GM19452 (cell line): ENCODE measurements at regions not wholly inside any gene's neighbourhood (a gene's known extent, or its start where the extent isn't known, plus 50 kb on each side); places are given as distances from the start of the nearest gene placed in this dataset.
A peak's percentile ranks its signal among the peaks of the same experiment; 100 is the strongest.

ENCODE experiments used
- ATAC-seq: cut with Tn5 transposase; IDR thresholded peaks from one replicate; pipeline ENCODE4 v1.9.1; 2021; ENCODE audit not compliant: unreplicated experiment

DNA sequence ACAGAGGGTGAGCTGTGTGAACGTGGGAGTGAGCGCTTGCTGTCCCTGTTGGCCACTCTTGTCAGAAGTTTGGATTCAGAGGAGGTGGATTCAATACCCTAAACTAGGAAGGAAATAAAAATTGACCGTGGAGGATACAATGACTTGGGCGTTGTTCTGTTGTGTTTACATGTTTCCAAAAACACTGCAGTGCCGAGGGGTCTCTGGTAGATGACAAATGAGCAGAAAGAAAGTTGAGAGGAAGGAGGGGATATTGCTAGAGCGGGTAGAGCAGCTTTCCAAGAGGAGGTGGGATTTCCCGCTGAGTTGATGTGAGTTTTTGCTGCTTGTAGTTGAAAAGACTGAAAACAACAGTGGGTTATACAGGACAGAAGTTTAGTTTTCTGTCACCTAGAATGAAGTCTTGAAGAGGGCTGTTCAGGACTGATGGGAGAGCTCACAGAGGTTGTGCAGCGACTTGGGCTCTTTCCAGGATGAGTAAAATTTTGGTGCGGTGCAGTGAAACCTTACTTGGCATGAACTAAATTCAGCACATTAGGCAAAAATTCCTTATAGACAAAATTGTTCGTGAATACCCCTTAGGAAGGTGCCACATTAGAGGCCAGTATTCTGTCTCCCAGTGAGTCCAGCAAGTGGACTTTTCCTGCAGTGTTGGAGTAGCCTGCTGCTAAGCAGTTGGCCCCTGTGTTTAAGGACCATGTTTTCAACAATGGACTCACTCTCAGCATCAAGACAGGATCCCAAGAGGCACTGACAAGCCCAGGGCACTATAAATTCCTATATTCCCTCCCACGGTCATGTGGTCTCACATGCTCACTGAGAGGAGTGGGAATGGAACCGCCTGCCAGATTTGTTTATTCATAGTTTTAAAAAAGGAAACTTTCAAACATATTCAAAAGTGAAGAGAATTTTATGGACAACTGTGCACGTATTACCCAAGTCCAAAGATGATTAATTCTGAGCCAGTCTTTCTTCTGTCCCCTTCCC lies 435.0 kb upstream of the C2CD4B start:
- ATAC-seq, result no peak

DNA sequence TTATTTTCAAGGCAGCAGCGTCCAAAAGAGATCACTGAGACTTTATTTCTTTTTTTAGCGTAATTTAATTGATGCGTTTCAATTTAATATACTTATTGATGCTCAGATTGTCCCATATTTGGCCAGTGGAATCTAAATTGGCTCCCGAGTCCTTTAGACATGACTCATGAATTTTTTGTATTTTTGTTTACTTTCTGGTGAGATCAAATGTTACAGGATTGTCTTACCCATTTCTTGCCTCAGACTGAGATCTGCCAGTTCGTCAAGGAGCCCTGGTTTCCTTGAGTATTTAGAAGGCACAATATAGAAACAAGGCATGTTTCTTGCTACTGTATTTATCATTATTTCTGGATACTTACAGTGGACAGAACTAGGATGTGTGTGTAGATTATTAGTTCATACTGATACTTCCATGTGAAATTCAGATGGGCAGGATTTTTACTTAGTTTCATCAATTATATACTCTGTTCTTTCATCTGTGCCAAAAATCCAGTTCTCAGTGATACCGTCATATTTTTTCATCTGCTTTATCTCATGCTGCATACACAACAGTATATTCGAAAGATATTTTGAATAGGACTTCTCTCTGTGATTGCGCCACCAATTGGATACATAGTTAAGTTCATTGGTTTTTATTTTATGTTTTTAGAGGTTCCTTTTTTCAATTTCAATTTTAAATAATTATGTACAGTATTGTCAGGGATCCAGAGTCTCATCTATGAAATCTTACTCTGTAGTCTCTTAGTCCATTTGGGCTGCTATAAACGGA lies 436.9 kb upstream of the C2CD4B start:
- ATAC-seq, result no peak

- ATAC-seq, result no peak
Observed at GRCh38 chr15:62603742-62604141, 438.7 kb upstream of the C2CD4B start.

GRCh38 chr15:62605282-62605681 lies 437.3 kb upstream of the TPM1 start:
- no peak for ATAC-seq

- ATAC-seq, result no peak
Observed at GRCh38 chr15:62606376-62607113, 436.0 kb upstream of the TPM1 start.

DNA sequence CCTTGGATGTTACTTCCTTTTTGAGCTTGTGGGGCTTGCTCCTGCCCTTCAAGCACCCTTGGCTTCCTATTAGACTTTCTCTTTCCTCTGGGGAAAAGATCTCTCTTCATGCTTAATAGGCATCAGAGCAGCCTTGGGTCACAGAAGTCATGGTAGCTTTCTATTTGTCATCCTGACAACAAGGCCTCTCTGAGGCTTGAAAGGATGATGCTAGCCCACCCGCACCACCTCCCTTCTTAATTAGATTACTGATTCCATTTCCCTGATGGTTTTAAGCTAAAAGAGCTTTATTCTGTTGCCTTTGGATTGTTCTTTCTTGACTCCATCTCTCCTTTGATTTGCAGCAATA lies 435.5 kb upstream of the TPM1 start:
- no peak for ATAC-seq

GRCh38 chr15:62607643-62608042 lies 434.9 kb upstream of the TPM1 start:
- ATAC-seq, result no peak

GRCh38 chr15:62608369-62608768 lies 434.2 kb upstream of the TPM1 start:
- ATAC-seq, result no peak

DNA sequence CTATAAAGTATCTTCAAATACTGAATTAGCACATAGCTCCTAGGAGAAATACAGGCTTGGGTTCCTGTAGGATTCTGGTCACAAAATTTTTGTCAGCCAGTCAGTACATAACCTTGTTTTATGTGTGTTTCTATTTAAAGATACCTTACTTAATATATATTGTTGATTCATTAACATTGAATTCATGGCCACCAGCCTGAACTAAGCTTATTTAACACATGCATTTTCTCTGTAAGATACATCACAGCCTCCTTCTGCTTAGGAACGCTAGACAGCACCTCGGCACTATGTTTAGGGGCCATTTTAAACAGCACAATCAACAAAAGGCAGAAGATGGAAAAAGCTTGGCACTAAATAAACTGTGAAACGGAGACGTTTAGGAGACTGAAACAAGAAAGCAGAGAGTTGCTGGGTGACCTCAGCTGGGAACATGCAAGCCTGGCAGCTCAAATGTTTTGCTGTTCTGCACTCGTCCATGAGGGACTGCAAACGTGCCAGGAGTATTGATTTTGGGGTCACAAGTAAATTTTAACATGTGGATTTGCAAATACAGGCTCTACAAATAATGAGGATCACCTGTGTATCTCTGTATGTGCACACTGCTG lies 432.2 kb upstream of the TPM1 start:
- no peak for ATAC-seq

DNA sequence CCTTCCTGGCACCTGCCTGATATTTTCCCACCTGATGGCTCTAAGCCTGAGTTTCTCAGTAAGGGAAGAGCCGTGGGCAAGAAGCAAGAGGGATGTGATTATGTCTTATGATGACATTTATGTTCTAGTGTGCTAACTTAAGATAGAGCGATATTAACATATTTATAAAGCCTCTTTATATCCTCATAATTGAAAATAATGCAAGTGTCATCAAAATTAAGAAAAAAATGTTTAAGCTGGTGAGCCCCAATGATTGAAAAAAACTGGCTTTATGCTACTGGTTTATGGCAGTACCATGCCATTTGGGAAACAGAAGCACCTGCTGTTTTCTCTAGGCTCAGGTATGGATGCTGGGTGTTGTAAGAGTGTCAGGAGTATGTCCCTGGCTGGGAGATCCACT lies 431.5 kb upstream of the TPM1 start:
- ATAC-seq, result no peak

DNA sequence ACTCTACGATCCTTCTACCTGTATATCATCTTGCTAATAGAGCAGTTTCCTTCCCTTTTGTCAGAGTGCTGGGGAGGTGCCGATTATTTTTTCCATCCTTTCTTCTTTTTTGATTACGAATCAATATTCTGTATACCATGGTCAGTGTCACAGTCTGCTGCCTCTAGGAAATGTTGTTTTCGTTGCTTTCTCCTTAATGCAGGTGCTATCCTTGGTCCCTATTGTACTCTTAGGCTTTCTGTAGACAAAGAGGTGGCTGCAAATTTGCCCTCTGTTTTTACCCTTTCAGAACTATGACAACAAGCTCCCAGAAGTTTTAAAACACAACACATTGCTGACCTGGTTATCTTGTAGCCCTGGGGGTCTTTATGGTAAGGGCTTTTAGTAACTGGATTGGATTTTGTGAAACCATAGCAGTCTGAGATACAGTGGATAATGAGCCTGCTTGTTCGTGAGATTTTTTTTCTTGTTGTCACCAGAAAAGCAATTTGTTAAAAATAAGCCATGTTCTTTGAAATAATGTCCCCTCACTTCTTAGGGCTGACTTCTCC lies 430.3 kb upstream of the TPM1 start:
- no peak for ATAC-seq

- ATAC-seq, result no peak
Observed at GRCh38 chr15:62612771-62613170, 429.8 kb upstream of the TPM1 start.

GRCh38 chr15:62616746-62617145 lies 425.8 kb upstream of the TPM1 start:
- ATAC-seq, result no peak

GRCh38 chr15:62617741-62618140 lies 424.8 kb upstream of the TPM1 start:
- ATAC-seq, result no peak

DNA sequence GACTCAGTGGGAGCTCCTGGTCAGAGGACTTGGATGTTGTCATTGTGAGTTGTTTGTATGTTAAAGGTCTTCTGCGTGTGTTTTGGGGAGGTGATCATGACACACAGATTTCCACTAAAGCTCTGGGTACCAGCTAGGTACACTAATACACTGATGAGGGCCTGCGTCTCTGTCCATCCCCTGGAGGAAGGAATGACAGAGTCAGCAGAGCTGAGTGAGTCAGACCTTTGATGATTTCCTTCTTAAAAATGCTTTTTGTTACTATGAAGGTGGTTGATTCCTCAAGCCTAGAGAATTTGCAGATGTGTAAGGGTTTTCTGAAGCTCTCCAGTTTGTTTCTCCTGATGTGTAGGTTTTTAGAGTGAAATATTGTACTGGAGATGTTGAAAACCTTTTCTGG lies 424.1 kb upstream of the TPM1 start:
- no peak for ATAC-seq

DNA sequence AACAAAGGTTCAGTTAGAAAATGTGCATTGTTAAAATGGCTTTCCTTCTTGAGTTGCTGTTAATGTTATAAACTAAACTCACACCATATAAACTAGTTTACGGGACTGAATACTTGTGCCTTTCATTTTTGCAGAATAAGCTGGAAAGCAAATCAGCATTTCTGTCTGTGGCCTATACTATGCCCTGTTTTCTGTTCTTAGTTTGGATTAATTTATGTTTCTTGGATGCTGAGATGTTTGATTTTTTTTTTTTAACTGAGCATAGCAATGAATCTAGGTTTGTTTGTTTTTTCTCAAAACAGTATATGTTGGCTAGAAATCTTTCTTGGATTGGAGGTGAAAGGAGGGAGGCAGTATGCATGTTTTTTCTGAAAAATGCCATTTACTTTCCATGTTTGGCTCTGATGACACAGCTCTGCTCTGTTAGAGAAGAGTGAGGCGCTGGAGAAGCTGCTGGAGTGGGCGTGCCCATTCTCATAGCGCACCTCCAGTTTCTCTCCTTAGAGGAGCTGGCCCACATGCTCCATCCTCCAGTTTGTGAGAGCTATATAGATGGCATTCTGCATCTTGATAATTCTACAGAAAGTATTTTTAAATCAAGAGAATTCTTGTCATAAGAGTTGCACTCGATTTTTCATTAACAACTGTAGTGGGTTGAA lies 423.6 kb upstream of the TPM1 start:
- no peak for ATAC-seq

DNA sequence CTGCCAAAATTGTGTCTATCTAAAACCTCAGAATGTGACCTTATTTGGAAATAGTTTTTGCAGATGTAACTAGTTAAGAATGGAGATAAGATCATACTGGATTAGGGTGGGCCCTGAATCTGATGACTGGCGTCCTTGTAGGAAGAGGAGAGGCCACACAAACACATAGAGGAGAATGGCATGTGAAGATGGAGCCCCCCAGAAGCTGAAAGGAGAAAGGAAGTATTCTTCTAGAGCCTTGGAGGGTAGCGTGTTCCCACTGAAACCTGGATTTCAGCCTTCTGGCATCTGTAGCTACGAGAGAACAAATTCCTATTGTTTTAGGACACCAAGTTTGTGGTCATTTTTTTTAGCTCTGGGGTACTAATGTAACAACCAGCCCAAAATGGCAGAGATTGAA lies 423.0 kb upstream of the TPM1 start:
- no peak for ATAC-seq

DNA sequence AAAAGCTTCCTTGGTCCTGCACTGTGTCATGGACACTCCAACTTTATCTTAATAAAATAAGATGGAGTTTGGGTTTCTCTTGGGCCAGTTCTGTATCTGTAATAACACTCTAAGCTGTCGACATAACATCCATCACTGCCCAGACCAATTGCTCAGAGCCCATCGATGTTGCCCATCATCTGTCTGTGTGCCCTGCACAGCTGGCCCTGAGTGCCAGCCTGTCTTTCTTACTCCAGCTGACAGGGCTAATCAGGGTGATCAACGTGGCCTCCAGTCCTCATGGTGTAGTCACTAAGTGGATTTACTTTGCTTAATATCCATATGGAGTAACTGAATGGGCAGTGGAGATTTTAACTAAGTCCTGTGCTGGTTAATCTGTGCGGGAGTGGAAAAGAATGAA lies 419.8 kb upstream of the TPM1 start:
- ATAC-seq, result no peak

DNA sequence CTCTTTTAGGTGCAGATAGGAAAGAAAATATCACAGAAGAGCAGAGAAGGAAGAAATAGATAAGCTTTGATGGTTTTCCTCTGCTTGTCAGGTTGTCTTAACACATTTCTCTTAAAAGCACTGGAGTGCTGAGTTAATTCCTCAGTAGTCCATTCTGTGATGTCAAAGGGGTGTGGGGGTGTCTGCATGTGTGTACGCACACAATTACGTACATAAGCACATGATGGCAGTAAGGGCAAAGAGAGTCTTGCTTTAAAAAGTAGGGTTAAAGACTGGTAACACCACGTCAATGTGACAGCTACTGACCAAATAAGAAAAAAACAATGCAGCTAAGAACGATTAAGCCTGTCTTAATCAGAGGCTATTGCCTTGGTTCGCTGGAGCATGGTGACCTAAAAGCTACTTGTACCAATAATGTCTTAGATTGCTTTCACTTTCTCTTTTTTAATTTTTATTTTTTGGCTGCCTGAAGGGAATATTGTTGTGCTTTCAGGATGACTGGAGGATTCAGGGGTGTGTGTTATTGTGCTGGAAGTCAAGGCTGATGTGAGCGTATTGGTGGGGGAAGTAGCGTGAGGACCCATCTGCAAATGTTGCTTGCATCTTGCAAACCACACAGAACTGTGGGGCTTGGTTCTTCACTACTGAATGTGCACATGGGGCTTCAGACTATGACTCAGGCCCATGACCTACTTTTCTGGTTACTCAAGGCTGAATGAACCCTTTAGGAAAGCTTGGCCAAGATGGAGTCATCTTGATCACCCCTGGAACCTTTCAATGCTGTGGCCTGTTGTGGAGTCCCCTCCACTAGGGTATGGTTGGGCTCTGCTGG lies 417.8 kb upstream of the TPM1 start:
- peak; percentile 56 for ATAC-seq
